NOMO-1 treated with dmso at 0.1 percent for 144 hours (cell line): ENCODE measurements at regions not wholly inside any gene's neighbourhood (a gene's known extent, or its start where the extent isn't known, plus 50 kb on each side); places are given as distances from the start of the nearest gene placed in this dataset.
"Not testable (repeated sequence)": the region's sequence is repeated elsewhere in the genome, so short reads cannot be mapped to it uniquely, and the experiment has no call there.

Experiments
- DNase-seq: peaks from one replicate; lab custom pipeline; 2025; ENCODE audit not compliant: unreplicated experiment; lab: John Stamatoyannopoulos, UW

- DNase-seq = no peak
Observed at GRCh38 chr21:23695443-23695842, 1911.8 kb downstream of the MRPL39 start.

- DNase-seq = no peak
Observed at GRCh38 chr21:23694390-23694789, 1912.9 kb downstream of the MRPL39 start.

GRCh38 chr21:23690316-23690715 is 1917.0 kb downstream of the MRPL39 start:
- no peak for DNase-seq

GRCh38 chr21:23686737-23687523 is 1920.4 kb downstream of the MRPL39 start:
- no peak for DNase-seq

- DNase-seq = no peak
Observed at GRCh38 chr21:23684431-23684830, 1922.8 kb downstream of the MRPL39 start.

GRCh38 chr21:23664193-23664694 is 1943.0 kb downstream of the MRPL39 start:
- DNase-seq = no peak

GRCh38 chr21:23660560-23660959 is 1946.7 kb downstream of the MRPL39 start:
- DNase-seq = no peak

- no peak for DNase-seq
Observed at GRCh38 chr21:23644768-23645167, 1962.5 kb downstream of the MRPL39 start.

GRCh38 chr21:23639721-23640120 is 1967.6 kb downstream of the MRPL39 start:
- DNase-seq = no peak

- no peak for DNase-seq
Observed at GRCh38 chr21:23638131-23638695, 1969.1 kb downstream of the MRPL39 start.

GRCh38 chr21:23633447-23633940 is 1973.8 kb downstream of the MRPL39 start:
- DNase-seq = no peak

GRCh38 chr21:23624281-23624680 is 1983.0 kb downstream of the MRPL39 start:
- no peak for DNase-seq

GRCh38 chr21:23613014-23613413 is 1994.3 kb downstream of the MRPL39 start:
- DNase-seq = no peak

- DNase-seq = no peak
Observed at GRCh38 chr21:23612210-23612609, 1995.1 kb downstream of the MRPL39 start.

GRCh38 chr21:23607782-23608431 is 1999.4 kb downstream of the MRPL39 start:
- DNase-seq = no peak

- DNase-seq = no peak
Observed at GRCh38 chr21:23601549-23601948, 2005.7 kb downstream of the MRPL39 start.

GRCh38 chr21:23593582-23593981 is 2013.7 kb downstream of the MRPL39 start:
- DNase-seq = no peak

GRCh38 chr21:23585419-23585818 is 2021.9 kb downstream of the MRPL39 start:
- DNase-seq = no peak

- DNase-seq = no peak
Observed at GRCh38 chr21:23579573-23579972, 2027.7 kb downstream of the MRPL39 start.

- no peak for DNase-seq
Observed at GRCh38 chr21:23578027-23578426, 2029.3 kb downstream of the MRPL39 start.

- DNase-seq = no peak
Observed at GRCh38 chr21:23574932-23575331, 2032.3 kb downstream of the MRPL39 start.

GRCh38 chr21:23548924-23549323 is 2058.4 kb downstream of the MRPL39 start:
- DNase-seq = not testable (repeated sequence)
